Head of caudate nucleus (tissue), 42 donors: ENCODE measurements at regions not wholly inside any gene's neighbourhood (a gene's known extent, or its start where the extent isn't known, plus 50 kb on each side); places are given as distances from the start of the nearest gene placed in this dataset.

Experiments
- DNase-seq, 42 donors: peaks; one replicate each; pipeline versions ENCODE4 v3.0.0 to v3.0.0-alpha.2; 2020 to 2021; ENCODE audit warnings: mixed read lengths in 7 of 42
- intact Hi-C: fragments of 100-400 bp; cut with DNase I; formaldehyde crosslinking; loops from one replicate; pipeline ENCODE4 v1.15.0; 2022

DNA sequence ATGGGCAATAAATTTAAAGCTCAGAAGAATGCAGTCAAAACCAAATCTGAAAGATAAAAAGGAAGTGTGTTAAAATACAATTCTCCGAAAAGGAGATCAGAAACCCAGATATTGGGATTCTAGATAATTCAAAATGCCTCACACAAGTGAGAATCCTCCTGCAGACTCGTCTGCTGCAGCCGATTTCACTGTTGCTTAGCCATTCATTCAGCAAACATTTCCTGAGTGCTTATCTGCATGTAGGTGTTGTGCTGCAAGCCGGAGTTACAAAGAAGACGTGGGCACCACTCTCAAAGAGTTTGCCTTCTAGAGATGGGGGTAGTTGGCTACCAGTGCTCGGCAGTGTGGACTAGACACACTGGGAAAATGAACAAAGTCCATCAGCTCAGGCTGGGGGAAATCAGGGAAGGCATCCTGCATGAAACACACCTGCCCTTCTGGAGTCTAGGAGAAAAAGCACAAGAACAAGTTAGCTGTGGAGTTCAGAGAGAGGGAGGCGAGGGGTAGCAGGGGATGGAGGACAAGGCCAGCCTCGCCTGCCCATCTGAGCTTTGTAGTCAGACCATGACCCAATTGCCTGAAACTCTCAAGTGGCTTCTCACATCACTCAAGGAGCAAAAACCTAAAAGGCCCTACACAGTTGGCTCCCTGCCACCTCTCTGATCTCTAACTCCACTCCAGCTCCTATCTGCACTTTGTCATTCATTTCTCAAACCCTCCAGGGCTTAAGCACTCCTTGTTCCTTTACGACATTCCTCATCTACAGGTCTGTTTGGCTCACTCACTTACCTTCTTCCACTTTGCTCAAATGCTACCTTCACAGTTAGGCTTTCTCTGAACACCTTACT is 310.0 kb upstream of the DDHD1 start:
- DNase-seq = no peak
- intact Hi-C loops = no loop called here

DNA sequence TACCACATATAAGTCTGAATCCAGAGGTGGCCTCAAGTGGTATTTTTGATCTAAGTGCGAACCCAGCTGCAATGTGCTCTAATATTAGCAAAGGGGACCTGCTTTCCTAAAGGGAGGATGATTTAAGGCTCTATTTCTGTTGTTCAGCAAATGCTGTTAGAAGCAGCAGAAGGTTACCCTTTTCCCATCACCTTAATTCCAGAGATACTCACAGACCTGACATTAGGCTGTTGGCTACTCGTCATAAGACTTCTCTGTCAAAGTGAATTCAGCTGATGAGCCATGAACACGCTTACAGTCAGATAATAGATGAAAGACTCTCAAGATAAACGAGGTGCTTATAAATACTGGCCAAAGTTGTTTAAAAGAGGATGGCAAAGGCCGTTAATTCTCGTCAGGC is 308.7 kb upstream of the DDHD1 start:
- DNase-seq = no peak
- intact Hi-C loops = no loop called here

- no peak for DNase-seq
- intact Hi-C loops = no loop called here
Observed at GRCh38 chr14:53460544-53460943, 307.4 kb upstream of the DDHD1 start.

DNA sequence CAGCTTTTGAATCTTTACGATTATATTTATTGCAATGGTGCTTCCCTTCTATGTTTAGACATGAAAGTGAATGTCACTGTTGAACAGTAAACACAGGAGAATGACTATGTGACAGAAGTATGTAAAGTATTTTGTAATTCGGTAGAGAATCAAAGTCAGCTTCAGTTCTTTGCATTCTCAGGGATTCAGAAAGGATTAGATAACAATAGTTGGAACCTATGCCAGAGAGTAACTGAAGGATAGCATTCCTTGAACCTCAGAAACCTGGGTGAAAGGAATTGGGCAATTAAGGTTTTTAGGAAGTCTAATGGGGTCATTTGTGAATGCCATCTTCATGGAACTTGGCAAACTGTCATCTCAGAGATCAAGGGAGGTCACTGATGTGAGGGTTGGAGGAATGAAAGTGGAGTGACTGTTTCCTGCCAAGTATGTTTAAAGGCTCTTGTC is 305.3 kb upstream of the DDHD1 start:
- DNase-seq = no peak
- intact Hi-C loops = no loop called here

DNA sequence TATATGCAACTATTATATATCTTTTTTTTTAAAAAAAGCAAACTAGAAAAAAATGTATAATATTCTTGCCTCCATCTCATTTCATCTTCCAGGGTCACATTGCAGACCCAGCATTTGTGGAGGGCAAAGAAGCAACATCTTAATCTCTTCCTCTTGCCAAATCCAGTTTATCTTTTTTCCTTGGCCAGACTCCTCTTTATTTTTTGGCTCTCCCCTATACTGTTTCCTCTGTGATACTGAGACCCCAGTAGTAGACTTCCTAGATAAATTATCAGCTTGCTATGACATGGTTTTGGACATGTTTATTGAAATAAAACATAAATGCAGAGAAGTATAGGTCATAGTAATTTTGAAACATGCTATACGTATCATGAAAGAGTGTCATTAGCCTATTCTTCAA is 303.8 kb upstream of the DDHD1 start:
- intact Hi-C loops = no loop called here
- DNase-seq = no peak

- intact Hi-C loops = no loop called here
- no peak for DNase-seq
Observed at GRCh38 chr14:53452005-53452673, 299.0 kb upstream of the DDHD1 start.

DNA sequence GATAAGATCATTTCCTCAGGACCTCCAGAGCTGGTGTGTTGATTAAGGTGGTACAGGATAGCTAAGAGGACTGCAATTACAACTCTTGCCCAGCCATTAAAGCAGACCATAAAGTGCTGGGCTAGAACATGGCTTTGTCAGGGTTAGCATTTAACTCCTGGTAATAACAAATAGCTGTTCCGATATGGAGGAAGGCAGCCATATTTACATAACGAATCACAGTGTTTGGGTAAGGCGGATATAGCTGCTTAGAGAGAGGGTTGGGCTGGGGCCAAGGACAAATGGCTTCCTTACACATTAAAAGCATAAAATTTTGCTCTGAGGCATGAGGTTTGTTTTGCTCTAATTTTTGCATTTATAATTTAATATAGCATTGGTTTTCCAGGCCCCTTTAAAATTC is 297.7 kb upstream of the DDHD1 start:
- intact Hi-C loops = no loop called here
- no peak for DNase-seq

- intact Hi-C loops = no loop called here
- DNase-seq = no peak
Observed at GRCh38 chr14:53448682-53449081, 295.6 kb upstream of the DDHD1 start.

DNA sequence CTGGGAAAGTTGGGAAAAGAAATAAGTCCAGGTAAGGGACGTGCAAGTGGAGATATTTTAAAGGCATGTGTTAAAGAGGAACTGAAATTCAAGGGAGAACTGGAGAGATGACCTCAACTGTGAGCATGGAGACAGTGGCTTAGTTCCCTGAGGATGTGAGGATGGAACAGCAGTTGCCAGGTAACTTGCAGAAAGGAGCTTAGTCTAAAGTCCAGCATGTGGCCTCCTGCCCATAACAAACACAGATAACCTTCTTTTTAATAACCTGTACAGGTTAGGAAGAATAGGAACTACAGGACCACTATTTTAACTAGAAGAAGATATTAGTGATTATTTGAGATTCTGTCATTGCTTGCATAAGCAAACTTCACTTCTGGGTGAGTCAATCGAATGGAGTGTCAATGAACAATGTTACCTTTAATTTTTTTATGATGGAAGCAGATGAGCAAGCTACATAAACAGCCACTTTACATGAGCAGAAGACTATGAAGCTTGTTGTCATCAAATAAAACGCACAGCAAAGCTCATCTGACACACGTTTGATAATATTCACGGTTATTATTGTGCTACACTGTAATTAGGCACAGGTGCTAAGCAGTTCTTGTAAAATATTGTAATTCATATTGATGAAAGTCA is 291.7 kb upstream of the DDHD1 start:
- intact Hi-C loops = no loop called here
- DNase-seq = no peak

DNA sequence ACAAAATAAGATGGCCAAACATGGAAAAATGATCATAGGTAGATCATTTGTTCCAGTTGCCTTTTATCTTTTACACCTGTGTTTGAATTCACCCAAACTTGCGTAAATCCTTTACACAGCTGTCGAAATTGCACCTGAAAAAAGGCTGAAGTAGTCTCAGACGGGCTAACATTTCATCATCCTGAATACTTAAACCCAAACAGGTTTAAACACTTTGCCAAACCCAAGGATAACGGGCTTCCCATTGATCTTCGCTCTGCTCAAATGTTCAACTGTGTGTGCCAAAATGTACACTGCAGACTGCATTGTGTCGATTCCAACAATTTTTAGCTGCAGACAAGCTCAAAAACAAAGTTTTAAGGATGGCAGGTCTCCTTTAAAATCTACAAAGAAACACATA is 288.7 kb upstream of the DDHD1 start:
- DNase-seq = no peak
- intact Hi-C loops = no loop called here

- intact Hi-C loops = no loop called here
- no peak for DNase-seq
Observed at GRCh38 chr14:53437858-53438257, 284.7 kb upstream of the DDHD1 start.

DNA sequence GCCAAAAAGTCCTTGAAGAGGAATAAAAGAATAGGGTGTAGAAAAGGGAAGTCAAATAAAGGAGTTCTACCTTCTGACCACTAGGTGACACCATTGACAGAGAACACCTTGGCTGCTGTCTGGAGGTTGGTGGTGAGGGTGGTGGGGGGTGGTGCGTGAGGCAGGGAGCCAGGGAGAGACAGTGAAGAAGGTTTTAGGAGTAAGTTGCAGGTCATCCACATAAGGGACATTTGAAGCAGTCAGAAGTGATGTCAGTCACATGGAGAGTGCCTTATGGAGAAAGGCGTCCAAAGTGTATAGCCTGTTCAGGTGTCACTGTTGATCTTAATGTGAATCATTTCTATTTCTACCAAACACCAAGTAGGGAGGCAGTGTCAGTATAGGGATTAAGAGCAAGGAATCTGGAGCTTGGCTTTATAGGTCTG is 279.3 kb upstream of the DDHD1 start:
- intact Hi-C loops = no loop called here
- DNase-seq = peak in 3 of 42 donors; percentile 1 to 16 (median 3)

DNA sequence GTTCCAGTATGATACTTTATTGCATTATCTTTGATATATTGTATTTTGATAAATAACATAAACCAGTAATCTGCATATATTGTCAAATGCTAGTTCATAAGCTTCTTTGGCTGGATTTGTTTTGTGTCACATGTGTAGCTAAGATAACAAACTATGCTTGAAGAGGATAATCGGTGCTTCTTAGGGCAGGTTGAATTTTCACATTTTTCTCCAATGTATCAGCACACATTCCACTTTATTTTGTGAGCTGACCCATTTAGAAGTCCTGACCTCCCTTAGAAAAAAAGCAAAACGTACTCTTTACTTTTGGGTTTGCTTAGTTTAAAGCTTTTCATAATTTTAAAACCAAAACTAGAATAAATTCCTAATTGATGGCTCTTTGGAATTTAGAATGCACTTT is 277.7 kb upstream of the DDHD1 start:
- no peak for DNase-seq
- intact Hi-C loops = no loop called here

DNA sequence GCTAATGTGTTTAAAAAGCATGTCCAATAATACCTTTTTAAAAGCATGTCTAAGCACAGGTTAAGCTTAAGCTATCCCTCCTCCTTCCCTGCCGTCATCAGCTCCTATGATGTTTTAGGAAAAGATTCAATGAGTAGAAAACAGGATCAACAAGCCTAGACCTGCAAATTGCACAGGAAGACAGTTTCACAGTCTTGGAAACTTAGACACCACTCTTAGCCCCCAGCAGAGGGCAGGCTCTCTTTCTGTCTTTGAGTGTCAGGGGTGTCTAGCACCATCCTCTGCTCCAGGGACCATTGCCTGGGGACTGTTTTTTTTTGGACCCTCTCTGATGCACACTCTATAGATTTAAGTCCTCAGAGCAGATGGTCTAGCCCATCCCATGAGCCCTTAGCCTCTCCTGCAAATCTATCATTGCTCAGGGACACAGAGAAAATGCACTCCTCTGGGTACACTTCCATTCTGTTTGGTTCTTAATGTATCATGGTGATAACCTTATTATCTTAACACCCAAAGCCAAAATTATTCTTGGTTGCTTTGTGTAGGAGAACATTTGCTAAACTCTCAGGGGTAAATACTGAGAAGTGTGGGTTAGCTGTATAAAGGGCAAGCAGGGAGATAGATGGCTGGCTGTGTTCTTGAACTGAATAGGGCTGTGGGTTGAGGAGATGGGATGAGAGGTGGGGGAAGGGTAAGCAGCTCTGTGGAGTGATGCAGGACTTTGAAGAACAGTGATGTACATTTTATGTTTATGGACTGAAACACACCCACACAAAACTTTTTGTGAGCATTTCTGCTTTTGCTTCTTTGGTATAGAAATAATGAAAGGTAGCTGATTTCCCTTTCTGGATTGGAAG is 259.9 kb upstream of the DDHD1 start:
- DNase-seq = no peak
- intact Hi-C loops = no loop called here

DNA sequence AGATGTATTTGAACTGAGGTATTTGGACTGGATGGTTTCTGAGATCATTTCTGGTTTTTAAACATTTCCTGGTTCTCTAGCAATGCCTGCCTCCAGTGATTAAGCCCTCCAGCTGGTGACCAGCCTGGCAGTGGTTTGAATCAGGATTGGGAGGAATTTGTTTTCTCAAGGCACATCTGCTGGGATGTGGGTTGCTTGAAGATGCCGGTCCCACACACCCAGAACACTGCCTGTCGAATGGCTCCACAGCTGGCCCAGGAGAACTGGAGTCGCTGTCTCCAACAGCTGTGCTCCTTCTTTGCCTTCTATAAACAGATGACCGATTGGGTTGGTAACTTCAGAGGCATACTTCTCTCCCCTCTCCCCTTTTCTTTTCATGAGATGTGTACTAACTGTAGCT is 258.0 kb upstream of the DDHD1 start:
- intact Hi-C loops = no loop called here
- DNase-seq = no peak

DNA sequence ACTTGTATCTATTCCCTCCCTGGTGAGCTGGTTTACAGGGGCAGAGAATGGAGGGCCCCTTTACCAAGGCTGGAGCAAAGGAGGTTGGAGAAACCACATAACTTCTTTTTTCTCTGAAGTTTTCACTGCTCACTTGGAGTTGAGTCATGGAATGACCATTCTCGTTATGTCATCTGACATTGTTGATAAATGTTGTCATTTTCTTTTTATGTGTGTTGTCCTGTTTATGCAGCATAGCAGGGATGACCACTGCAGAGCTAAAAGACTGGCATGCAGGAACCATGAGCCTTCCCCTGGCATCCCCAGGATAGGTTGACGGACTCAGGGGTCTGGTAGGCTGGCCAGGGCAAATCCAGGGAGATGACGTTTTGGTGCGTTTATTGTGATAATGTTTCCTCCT is 256.8 kb upstream of the DDHD1 start:
- intact Hi-C loops = no loop called here
- DNase-seq = no peak

- intact Hi-C loops = no loop called here
Observed at GRCh38 chr14:53409289-53409688, 256.2 kb upstream of the DDHD1 start.

DNA sequence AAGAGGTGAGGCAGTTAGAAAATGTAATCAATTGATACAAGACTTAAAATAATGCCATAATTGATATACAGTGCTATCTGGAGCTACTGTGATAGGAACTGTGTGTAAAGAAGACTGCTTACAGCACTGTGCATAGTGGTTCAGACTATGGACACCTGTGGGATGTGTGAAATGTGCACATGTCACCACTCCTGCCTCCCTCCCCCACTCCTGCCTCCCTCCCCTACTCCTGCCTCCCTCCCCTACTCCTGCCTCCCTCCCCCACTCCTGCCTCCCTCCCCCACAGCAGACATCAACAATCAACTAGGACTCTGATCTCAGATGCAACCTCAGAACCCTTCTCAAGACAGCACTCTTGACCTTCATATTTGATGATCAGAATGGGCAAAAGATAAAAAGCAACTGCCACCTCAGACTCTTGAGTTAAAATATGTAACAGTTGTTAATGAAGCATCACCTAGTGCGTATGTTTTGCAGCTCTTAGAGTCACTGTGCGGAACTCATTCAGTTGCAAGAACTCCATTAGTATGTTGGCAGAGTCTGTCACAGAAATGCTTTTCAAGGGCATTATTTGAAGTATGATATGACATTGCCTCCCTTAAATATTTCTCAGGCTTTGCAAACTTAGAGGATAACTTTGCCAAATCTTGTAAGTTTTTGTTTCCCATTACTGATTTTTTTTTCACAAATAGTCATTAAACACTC is 255.2 kb upstream of the DDHD1 start:
- DNase-seq = no peak
- intact Hi-C loops = no loop called here

More at GRCh38 chr14:53409289-53409688, 256.2 kb upstream of the DDHD1 start:
- DNase-seq = no peak

GRCh38 chr14:53406519-53406918 is 253.4 kb upstream of the DDHD1 start:
- intact Hi-C loops = no loop called here
- DNase-seq = no peak
